CD14-positive monocyte (primary cell): ENCODE measurements at regions not wholly inside any gene's neighbourhood (a gene's known extent, or its start where the extent isn't known, plus 50 kb on each side); places are given as distances from the start of the nearest gene placed in this dataset.

Experiments
- DNase-seq, 3 donors: peaks; one replicate each; pipeline ENCODE4 v3.0.0-alpha.2; 2011 to 2022
- H2AFZ ChIP-seq: 2 replicates; pipeline ENCODE4 v1.6.0; 2012; ENCODE audit warnings: mild to moderate bottlenecking, low read depth, low read length, inconsistent platforms; ENCODE audit not compliant: insufficient read depth, poor library complexity, severe bottlenecking
- H3K27ac ChIP-seq, 2 donors: 1 replicate in 1 of 2; 2 replicates in 1 of 2; pipeline ENCODE4 v1.5.1; 2012 to 2013; ENCODE audit warnings: low read length in 2 of 2, control low read depth in 1 of 2, inconsistent platforms in 1 of 2, low read depth in 1 of 2, mild to moderate bottlenecking in 1 of 2
- H3K27me3 ChIP-seq, 2 donors: one replicate each; pipeline versions ENCODE4 v1.6.0 to v1.6.1; 2011 to 2013; ENCODE audit warnings: low read length in 2 of 2; ENCODE audit not compliant: control insufficient read depth in 2 of 2, insufficient read depth in 2 of 2
- H3K36me3 ChIP-seq, 2 donors: replicated peaks in 1 of 2; 1 replicate in 1 of 2; 2 replicates in 1 of 2; pipeline versions ENCODE4 v1.5.1 to v1.6.1; 2012 to 2013; ENCODE audit warnings: low read length in 2 of 2, control low read depth in 1 of 2, inconsistent platforms in 1 of 2, mild to moderate bottlenecking in 1 of 2; ENCODE audit not compliant: insufficient read depth in 2 of 2, control insufficient read depth in 1 of 2
- H3K4me1 ChIP-seq, 2 donors: 1 replicate in 1 of 2; 2 replicates in 1 of 2; pipeline versions ENCODE4 v1.5.1 to v1.6.1; 2012 to 2013; ENCODE audit warnings: low read length in 2 of 2, control low read depth in 1 of 2, inconsistent platforms in 1 of 2, mild to moderate bottlenecking in 1 of 2, moderate library complexity in 1 of 2; ENCODE audit not compliant: insufficient read depth in 2 of 2, control insufficient read depth in 1 of 2
- H3K4me2 ChIP-seq: replicated peaks from 2 replicates; pipeline ENCODE3; 2012; ENCODE audit warnings: low read length, moderate library complexity, mild to moderate bottlenecking; ENCODE audit not compliant: poor library complexity, severe bottlenecking; ENCODE audit errors: extremely low read depth
- H3K4me3 ChIP-seq, 3 experiments: fragments of 200-600 bp in 1 of 3; sonication (generic) in 1 of 3; replicated peaks in 1 of 3; 1 replicate in 2 of 3; 2 replicates in 1 of 3; pipeline ENCODE4 v1.5.1; 2011 to 2013; ENCODE audit warnings: low read length in 3 of 3, mild to moderate bottlenecking in 3 of 3, control low read depth in 2 of 3, low read depth in 2 of 3, inconsistent platforms in 1 of 3, moderate library complexity in 1 of 3
- H3K79me2 ChIP-seq: 2 replicates; pipeline ENCODE4 v1.6.0; 2012; ENCODE audit warnings: mild to moderate bottlenecking, control low read depth, inconsistent platforms, low read length, moderate library complexity; ENCODE audit not compliant: insufficient read depth
- H3K9ac ChIP-seq: 2 replicates; pipeline ENCODE4 v1.6.0; 2017; ENCODE audit warnings: low read length, mild to moderate bottlenecking; ENCODE audit not compliant: insufficient read depth, poor library complexity, severe bottlenecking
- H3K9me3 ChIP-seq, 2 donors: replicated peaks in 1 of 2; 1 replicate in 1 of 2; 2 replicates in 1 of 2; pipeline versions ENCODE4 v1.5.1 to v1.6.1; 2012 to 2013; ENCODE audit warnings: low read length in 2 of 2, control low read depth in 1 of 2; ENCODE audit not compliant: control insufficient read depth in 1 of 2, insufficient read depth in 1 of 2
- H4K20me1 ChIP-seq: 2 replicates; pipeline ENCODE4 v1.6.0; 2012; ENCODE audit warnings: mild to moderate bottlenecking, low read length, control low read depth, moderate library complexity; ENCODE audit not compliant: insufficient read depth
- H3K27ac Mint-ChIP-seq, 7 donors: one replicate each; pipeline ENCODE4 v1.8.0; 2020; ENCODE audit warnings: mild to moderate bottlenecking in 7 of 7, mixed read lengths in 7 of 7, moderate library complexity in 6 of 7, inconsistent platforms in 2 of 7
- H3K27me3 Mint-ChIP-seq, 3 donors: one replicate each; pipeline ENCODE4 v1.8.0; 2021 to 2022; ENCODE audit warnings: low read depth in 3 of 3, mild to moderate bottlenecking in 3 of 3, mixed read lengths in 3 of 3, moderate library complexity in 3 of 3, inconsistent platforms in 1 of 3
- H3K36me3 Mint-ChIP-seq, 2 donors: one replicate each; pipeline ENCODE4 v1.8.0; 2020; ENCODE audit warnings: mixed read lengths in 2 of 2, inconsistent platforms in 1 of 2, mild to moderate bottlenecking in 1 of 2
- H3K4me1 Mint-ChIP-seq: one replicate; pipeline ENCODE4 v1.8.0; 2020; ENCODE audit warnings: mild to moderate bottlenecking, mixed read lengths
- H3K4me3 Mint-ChIP-seq, 2 donors: one replicate each; pipeline ENCODE4 v1.8.0; 2020; ENCODE audit warnings: mild to moderate bottlenecking in 2 of 2, mixed read lengths in 2 of 2, moderate library complexity in 1 of 2
- H3K9me3 Mint-ChIP-seq, 7 donors: one replicate each; pipeline ENCODE4 v1.8.0; 2020 to 2022; ENCODE audit warnings: mixed read lengths in 7 of 7, mild to moderate bottlenecking in 6 of 7, moderate library complexity in 6 of 7, inconsistent platforms in 2 of 7
- WGBS: methylation state at CpG from one replicate; pipeline ENCODE4 v1.1.5; 2013; ENCODE audit warnings: missing lambda C conversion rate; ENCODE audit not compliant: insufficient coverage; 5-methylcytosine and 5-hydroxymethylcytosine counted together
- intact Hi-C, 2 donors: fragments of 100-400 bp; cut with micrococcal nuclease; formaldehyde crosslinking; loops; one replicate each; pipeline versions ENCODE4 v1.15.0 to v1.15.1; 2023
- TF ChIP-seq, protein P1 (sequence below): fragments of 200-600 bp; IDR thresholded peaks from one replicate; pipeline ENCODE4 v1.8.0; 2022; ENCODE audit warnings: antibody characterized with exemption, mild to moderate bottlenecking

GRCh38 chr1:83588140-83588539 lies 410.8 kb downstream of the TTLL7 start:
- no peaks in the 10 kb centered on the region for H3K4me1 ChIP-seq
- peaks cover 4 to 25% (median 16%) of the 10 kb centered on the region in 7 donors for H3K9me3 Mint-ChIP-seq
- no peaks in the 10 kb centered on the region for H3K4me1 Mint-ChIP-seq
- no peak for DNase-seq
- H4K20me1 ChIP-seq = no peaks in the 10 kb centered on the region
- no peaks in the 10 kb centered on the region for H3K36me3 Mint-ChIP-seq
- peaks cover 7 to 8% of the 10 kb centered on the region in 2 donors for H3K9me3 ChIP-seq
- H3K27me3 Mint-ChIP-seq = peaks cover 0 to 2% (median 0%) of the 10 kb centered on the region in 3 donors
- H3K27ac Mint-ChIP-seq = no peak overlapping the region
- H3K9ac ChIP-seq = no peak overlapping the region
- H3K27me3 ChIP-seq = no peaks in the 10 kb centered on the region
- TF ChIP-seq, protein P1, sequence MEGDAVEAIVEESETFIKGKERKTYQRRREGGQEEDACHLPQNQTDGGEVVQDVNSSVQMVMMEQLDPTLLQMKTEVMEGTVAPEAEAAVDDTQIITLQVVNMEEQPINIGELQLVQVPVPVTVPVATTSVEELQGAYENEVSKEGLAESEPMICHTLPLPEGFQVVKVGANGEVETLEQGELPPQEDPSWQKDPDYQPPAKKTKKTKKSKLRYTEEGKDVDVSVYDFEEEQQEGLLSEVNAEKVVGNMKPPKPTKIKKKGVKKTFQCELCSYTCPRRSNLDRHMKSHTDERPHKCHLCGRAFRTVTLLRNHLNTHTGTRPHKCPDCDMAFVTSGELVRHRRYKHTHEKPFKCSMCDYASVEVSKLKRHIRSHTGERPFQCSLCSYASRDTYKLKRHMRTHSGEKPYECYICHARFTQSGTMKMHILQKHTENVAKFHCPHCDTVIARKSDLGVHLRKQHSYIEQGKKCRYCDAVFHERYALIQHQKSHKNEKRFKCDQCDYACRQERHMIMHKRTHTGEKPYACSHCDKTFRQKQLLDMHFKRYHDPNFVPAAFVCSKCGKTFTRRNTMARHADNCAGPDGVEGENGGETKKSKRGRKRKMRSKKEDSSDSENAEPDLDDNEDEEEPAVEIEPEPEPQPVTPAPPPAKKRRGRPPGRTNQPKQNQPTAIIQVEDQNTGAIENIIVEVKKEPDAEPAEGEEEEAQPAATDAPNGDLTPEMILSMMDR = no peak
- no peaks in the 10 kb centered on the region for H3K36me3 ChIP-seq
- no peak overlapping the region for H2AFZ ChIP-seq
- intact Hi-C loops = no loop called here
- no peak overlapping the region for H3K4me3 Mint-ChIP-seq
- H3K4me2 ChIP-seq = no peak overlapping the region
- no peak overlapping the region for H3K4me3 ChIP-seq
- H3K27ac ChIP-seq = no peak overlapping the region
- H3K79me2 ChIP-seq = no peaks in the 10 kb centered on the region

GRCh38 chr1:83583351-83584014 lies 415.4 kb downstream of the TTLL7 start:
- TF ChIP-seq, protein P1 = no peak
- Mint-ChIP-seq H3K27me3 (peaks cover 0 to 3% (median 0%) of the 10 kb centered on the region in 3 donors), H3K36me3 (no peaks in the 10 kb centered on the region), H3K4me1 (no peaks in the 10 kb centered on the region), H3K27ac (no peak overlapping the region), H3K9me3 (peaks cover 11 to 29% (median 20%) of the 10 kb centered on the region in 7 donors), H3K4me3 (no peak overlapping the region)
- H3K36me3 ChIP-seq = no peaks in the 10 kb centered on the region
- no peak overlapping the region for H2AFZ ChIP-seq
- no peak overlapping the region for H3K27ac ChIP-seq
- WGBS = 94% methylated on average over 3 of the region's 4 CpGs
- intact Hi-C loops = no loop called here
- no peak for DNase-seq
- peaks cover 19 to 22% of the 10 kb centered on the region in 2 donors for H3K9me3 ChIP-seq
- no peak overlapping the region for H3K9ac ChIP-seq
- no peaks in the 10 kb centered on the region for H3K27me3 ChIP-seq
- H4K20me1 ChIP-seq = no peaks in the 10 kb centered on the region
- H3K79me2 ChIP-seq = no peaks in the 10 kb centered on the region
- H3K4me3 ChIP-seq = no peak overlapping the region
- H3K4me1 ChIP-seq = no peaks in the 10 kb centered on the region
- no peak overlapping the region for H3K4me2 ChIP-seq
